GM18517 (cell line): ENCODE measurements at regions not wholly inside any gene's neighbourhood (a gene's known extent, or its start where the extent isn't known, plus 50 kb on each side); places are given as distances from the start of the nearest gene placed in this dataset.
"Not testable (repeated sequence)": the region's sequence is repeated elsewhere in the genome, so short reads cannot be mapped to it uniquely, and the experiment has no call there.

ENCODE experiments used
- ATAC-seq: cut with Tn5 transposase; IDR thresholded peaks from one replicate; pipeline ENCODE4 v1.9.1; 2021; ENCODE audit warnings: mild to moderate bottlenecking, moderate library complexity; ENCODE audit not compliant: unreplicated experiment

DNA sequence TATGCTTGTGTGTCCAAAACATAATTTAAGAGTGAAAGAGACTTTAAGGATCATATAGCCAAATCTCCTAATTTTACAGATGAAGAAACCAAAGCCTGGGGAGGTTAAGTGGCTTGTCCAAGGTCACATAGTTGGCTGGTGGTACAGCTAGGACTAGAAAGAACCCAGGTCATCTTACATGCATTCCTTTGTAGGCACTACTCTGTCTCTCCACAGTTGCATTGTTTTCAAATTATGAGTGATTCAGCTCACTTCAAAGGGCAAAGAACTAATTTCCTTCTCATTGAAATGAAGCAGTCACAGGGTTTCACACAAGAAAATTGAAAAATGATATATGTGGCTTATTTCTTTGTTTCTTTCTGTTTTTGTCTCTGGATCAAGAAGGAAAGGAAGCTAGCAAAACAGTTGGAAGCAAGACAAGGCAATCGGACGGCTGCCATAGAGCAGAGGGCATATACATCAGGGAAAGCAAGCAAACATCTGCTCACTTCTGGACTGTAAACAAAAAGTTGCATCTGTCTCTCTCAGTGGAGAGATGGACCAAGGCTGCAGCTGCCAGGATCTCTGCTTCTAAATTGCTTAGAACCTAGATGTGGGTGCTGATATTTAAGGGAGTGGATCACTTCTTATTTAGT is 107.5 kb upstream of the AMOT start:
- ATAC-seq: no peak

DNA sequence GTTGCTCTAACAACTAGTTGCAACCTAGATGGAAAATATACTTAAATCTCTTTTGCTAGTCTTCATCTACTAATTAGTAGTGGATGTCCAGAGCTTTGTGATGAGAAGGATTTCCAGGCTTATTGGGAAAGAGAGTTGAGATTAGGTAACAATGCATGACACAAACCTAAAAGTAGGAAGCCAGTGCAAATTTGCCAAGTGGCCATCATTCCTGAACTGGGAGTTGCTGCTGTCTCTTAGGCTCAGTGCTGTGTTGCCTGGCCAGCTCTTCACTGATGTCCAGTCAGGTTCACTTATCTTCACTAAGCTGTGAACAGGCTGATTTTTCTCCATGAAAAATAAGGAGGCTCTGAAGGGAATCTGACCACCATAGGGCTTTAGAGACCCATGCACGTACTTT is 105.6 kb upstream of the AMOT start:
- no peak for ATAC-seq

DNA sequence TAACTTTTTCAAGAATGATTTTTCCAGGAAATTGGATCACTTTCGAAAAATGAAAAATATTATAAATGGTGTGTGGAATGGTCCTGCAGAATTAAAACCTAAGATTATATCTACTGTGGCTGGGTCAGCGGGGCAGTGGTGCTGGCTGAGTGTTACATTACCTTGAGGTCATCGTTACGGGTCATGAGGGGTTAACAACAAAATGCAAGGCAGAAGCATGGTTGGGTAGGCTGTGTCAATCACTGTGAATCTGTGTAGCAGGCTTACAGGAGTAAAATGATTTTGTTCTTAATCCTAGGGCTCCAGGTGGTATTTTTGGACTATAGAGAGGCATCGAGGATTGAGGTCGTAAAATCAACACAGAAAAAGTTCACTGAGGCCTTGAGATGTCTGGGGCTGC is 105.2 kb upstream of the AMOT start:
- no peak for ATAC-seq

DNA sequence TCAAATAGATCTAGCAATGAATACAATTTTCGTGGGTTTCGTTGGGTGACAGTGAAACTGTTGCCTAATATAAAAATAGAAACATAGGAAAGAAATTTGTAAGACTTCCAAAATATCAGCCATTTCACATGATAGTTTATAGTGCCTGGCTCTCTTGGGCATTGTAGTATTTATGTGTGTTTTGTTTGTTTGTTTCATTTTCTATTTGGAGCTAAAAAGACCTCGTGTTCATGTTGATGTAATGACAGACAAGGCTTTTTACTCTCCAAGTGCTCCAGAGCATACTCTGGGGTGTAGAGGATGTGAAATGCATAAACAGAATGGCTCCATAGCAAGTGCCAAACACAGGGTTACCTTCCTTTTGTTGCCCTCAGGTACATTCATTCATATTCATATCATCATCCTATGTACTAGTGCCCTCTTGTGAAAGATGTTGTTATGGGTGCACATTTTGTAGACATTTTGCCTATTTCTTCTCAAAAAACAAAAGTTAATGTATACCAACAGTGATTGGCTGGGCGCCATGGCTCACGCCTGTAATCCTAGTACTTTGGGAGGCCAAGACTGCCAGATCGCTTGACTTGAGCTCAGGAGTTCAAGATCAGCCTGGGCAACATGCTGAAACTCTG is 100.7 kb upstream of the AMOT start:
- ATAC-seq: peak; percentile 89

DNA sequence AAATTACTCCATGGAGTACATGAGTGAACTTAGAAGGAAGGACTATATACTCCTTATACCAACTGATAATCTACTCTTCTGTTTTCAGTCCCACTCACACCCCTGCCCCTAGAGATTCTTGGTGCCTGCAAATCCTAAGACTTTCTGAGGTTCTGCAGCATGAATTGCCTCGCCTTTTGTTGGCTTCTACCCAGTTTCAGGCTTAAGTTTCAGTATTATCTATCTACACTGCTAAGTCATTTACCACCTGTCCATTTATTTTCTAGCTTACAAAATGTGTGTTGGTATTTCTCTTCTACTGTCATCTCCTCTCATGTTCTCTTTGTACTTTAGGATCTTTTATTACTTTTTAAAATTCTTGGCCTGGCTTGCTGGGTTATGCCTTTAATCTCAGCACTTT is 94.4 kb upstream of the AMOT start:
- ATAC-seq: no peak

DNA sequence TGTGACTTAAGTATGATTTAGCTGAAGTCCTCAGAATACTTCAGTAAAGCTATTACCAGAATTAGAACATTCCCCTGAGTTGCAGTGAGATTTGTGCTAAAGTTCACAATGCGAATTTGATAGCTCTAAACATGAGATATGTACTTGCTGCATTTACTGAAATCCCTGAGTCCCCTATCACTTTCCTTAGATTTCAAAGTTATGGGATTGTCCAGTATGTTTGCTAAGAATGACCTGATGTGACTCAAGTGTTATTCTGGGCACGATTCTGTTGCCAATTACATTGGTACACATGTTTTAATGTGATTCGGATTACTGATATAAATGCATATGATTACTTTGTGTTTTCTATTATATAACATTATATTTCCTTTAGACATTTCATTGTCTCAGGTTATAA is 91.3 kb upstream of the AMOT start:
- no peak for ATAC-seq

DNA sequence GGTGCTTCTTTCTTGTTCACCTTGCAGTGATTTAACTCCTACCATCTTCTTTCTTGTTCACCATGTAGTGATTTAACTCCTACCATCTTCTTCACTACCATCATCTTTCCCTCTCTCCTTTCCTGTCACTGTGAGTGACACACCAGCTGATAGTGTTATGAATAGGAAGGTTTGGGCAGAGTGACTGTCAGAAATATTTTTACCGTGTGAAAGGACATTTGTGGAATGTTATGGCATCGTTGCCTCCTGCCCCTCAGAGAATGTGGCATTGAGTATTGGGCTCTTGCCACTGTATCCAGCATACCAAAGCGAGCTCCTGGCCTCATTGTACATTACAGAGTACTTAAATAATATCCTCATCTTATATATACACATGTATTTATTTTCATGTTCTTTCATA is 90.8 kb upstream of the AMOT start:
- no peak for ATAC-seq

DNA sequence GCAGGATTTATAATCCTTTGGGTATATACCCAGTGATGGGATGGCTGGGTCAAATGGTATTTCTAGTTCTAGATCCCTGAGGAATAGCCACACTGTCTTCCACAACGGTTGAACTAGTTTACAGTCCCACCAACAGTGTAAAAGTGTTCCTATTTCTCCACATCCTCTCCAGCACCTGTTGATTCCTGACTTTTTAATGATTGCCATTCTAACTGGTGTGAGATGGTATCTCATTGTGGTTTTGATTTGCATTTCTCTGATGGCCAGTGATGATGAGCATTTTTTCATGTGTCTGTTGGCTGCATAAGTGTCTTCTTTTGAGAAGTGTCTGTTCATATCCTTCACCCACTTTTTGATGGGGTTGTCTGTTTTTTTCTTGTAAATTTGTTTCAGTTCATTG is 82.8 kb upstream of the AMOT start:
- not testable (repeated sequence) for ATAC-seq

DNA sequence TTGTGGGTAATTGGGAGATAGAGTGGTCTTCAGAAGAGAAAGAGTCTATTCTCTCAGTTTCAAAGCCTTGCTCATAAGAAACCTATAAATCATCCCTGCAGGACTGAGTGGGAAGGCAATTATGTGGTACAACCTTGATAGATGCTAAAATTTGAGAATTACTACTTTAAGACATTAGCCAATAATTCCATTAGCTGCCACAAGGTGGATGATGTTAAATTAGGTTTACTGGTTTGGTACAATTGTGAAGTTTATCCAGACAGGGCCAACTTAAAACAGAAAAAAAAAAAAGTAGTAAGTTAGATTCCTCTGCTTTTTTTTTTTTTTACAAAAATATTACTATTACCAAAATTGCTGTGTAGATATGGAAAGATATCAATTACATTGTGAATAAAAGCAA is 73.2 kb upstream of the AMOT start:
- ATAC-seq: no peak

DNA sequence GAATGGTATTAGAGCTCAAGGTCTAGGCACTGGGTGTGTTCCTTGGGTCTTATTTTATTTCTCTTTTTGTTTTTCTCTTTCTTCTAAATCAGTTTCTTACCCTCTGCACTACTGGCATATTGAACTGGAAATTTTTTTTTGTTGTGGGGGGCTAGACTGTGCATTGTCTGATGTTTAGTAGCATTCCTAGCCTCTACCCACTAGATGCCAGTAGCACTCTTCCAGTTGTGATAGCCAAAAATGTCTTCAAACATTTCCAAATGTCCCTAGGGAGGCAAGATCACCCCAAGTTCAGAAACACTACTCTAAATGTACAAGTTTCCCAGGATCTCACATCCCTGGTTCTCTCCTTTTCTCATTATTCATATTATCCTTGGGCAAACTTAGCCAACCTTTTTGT is 69.8 kb upstream of the AMOT start:
- no peak for ATAC-seq

DNA sequence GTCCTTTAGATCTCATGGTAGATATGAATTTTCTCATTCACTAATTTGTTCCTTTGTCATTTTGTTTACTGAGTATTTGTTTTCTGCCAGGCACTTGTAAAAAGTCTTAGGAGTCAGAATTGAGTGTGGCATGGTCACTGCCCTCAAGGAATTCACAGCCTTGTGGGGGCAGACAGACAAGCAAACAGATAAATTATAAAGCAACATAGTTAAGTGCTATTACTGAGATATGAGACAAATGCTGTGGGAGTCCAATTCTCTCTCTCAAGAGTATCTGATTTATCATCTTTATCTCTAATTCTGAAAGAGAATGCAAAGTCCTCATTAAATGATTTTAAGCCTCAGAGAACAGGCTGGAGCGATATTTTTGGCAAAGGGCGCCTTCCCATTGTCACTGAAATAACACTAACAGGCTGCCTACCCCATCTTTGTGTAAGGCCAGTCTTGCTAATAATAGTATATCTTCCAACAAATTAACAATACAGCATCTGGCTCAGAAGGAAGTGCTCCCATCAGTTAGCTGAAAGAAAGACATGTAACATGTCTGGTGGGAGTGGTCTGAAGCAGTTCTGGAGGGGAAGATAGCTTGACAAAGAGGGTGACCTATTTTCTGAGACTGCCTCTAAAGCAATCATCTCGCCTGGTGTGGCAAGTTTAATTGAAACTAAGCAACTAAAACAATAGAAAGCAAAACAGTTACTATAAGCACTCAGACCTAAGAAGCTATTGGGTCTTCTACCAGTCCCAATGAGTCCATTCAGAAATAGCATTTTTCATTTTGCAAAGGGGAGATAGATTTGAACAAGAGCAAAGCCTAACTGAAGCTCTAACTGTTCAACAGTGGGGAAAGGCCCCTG is 61.5 kb upstream of the AMOT start:
- no peak for ATAC-seq

DNA sequence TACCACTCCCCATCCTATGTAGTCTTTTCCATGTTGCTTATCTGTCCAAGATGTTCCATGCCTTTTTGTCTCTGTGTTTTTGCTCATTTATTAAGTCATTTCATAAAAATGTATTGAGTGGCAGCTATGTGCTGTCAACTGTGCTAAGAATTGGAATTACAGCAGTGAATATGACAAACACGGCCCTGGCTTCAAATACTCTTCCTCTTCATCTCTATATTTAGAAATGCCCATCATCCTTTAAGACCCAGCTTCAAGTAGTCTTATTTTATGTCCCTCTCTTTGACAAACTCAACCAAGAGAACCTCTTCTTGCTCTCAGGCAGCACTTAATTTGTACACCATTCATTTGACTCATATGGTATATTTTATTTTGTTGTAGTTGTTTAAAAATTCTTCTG is 55.4 kb upstream of the AMOT start:
- no peak for ATAC-seq
